CD14-positive monocyte (primary cell): ENCODE measurements at regions not wholly inside any gene's neighbourhood (a gene's known extent, or its start where the extent isn't known, plus 50 kb on each side); places are given as distances from the start of the nearest gene placed in this dataset. TPM values are rescaled to one million over a fixed set of nuclear protein-coding genes. Genes with fewer than 3 reads are reported as not detected.

ENCODE experiments used
- DNase-seq, 3 donors: peaks; one replicate each; pipeline ENCODE4 v3.0.0-alpha.2; 2011 to 2022
- H2AFZ ChIP-seq: 2 replicates; pipeline ENCODE4 v1.6.0; 2012; ENCODE audit warnings: mild to moderate bottlenecking, low read depth, low read length, inconsistent platforms; ENCODE audit not compliant: insufficient read depth, poor library complexity, severe bottlenecking
- H3K27ac ChIP-seq, 2 donors: 1 replicate in 1 of 2; 2 replicates in 1 of 2; pipeline ENCODE4 v1.5.1; 2012 to 2013; ENCODE audit warnings: low read length in 2 of 2, control low read depth in 1 of 2, inconsistent platforms in 1 of 2, low read depth in 1 of 2, mild to moderate bottlenecking in 1 of 2
- H3K27me3 ChIP-seq, 2 donors: one replicate each; pipeline versions ENCODE4 v1.6.0 to v1.6.1; 2011 to 2013; ENCODE audit warnings: low read length in 2 of 2; ENCODE audit not compliant: control insufficient read depth in 2 of 2, insufficient read depth in 2 of 2
- H3K36me3 ChIP-seq, 2 donors: replicated peaks in 1 of 2; 1 replicate in 1 of 2; 2 replicates in 1 of 2; pipeline versions ENCODE4 v1.5.1 to v1.6.1; 2012 to 2013; ENCODE audit warnings: low read length in 2 of 2, control low read depth in 1 of 2, inconsistent platforms in 1 of 2, mild to moderate bottlenecking in 1 of 2; ENCODE audit not compliant: insufficient read depth in 2 of 2, control insufficient read depth in 1 of 2
- H3K4me1 ChIP-seq, 2 donors: 1 replicate in 1 of 2; 2 replicates in 1 of 2; pipeline versions ENCODE4 v1.5.1 to v1.6.1; 2012 to 2013; ENCODE audit warnings: low read length in 2 of 2, control low read depth in 1 of 2, inconsistent platforms in 1 of 2, mild to moderate bottlenecking in 1 of 2, moderate library complexity in 1 of 2; ENCODE audit not compliant: insufficient read depth in 2 of 2, control insufficient read depth in 1 of 2
- H3K4me2 ChIP-seq: replicated peaks from 2 replicates; pipeline ENCODE3; 2012; ENCODE audit warnings: low read length, moderate library complexity, mild to moderate bottlenecking; ENCODE audit not compliant: poor library complexity, severe bottlenecking; ENCODE audit errors: extremely low read depth
- H3K4me3 ChIP-seq, 3 experiments: fragments of 200-600 bp in 1 of 3; sonication (generic) in 1 of 3; replicated peaks in 1 of 3; 1 replicate in 2 of 3; 2 replicates in 1 of 3; pipeline ENCODE4 v1.5.1; 2011 to 2013; ENCODE audit warnings: low read length in 3 of 3, mild to moderate bottlenecking in 3 of 3, control low read depth in 2 of 3, low read depth in 2 of 3, inconsistent platforms in 1 of 3, moderate library complexity in 1 of 3
- H3K79me2 ChIP-seq: 2 replicates; pipeline ENCODE4 v1.6.0; 2012; ENCODE audit warnings: mild to moderate bottlenecking, control low read depth, inconsistent platforms, low read length, moderate library complexity; ENCODE audit not compliant: insufficient read depth
- H3K9ac ChIP-seq: 2 replicates; pipeline ENCODE4 v1.6.0; 2017; ENCODE audit warnings: low read length, mild to moderate bottlenecking; ENCODE audit not compliant: insufficient read depth, poor library complexity, severe bottlenecking
- H3K9me3 ChIP-seq, 2 donors: replicated peaks in 1 of 2; 1 replicate in 1 of 2; 2 replicates in 1 of 2; pipeline versions ENCODE4 v1.5.1 to v1.6.1; 2012 to 2013; ENCODE audit warnings: low read length in 2 of 2, control low read depth in 1 of 2; ENCODE audit not compliant: control insufficient read depth in 1 of 2, insufficient read depth in 1 of 2
- H4K20me1 ChIP-seq: 2 replicates; pipeline ENCODE4 v1.6.0; 2012; ENCODE audit warnings: mild to moderate bottlenecking, low read length, control low read depth, moderate library complexity; ENCODE audit not compliant: insufficient read depth
- H3K27ac Mint-ChIP-seq, 7 donors: one replicate each; pipeline ENCODE4 v1.8.0; 2020; ENCODE audit warnings: mild to moderate bottlenecking in 7 of 7, mixed read lengths in 7 of 7, moderate library complexity in 6 of 7, inconsistent platforms in 2 of 7
- H3K27me3 Mint-ChIP-seq, 3 donors: one replicate each; pipeline ENCODE4 v1.8.0; 2021 to 2022; ENCODE audit warnings: low read depth in 3 of 3, mild to moderate bottlenecking in 3 of 3, mixed read lengths in 3 of 3, moderate library complexity in 3 of 3, inconsistent platforms in 1 of 3
- H3K36me3 Mint-ChIP-seq, 2 donors: one replicate each; pipeline ENCODE4 v1.8.0; 2020; ENCODE audit warnings: mixed read lengths in 2 of 2, inconsistent platforms in 1 of 2, mild to moderate bottlenecking in 1 of 2
- H3K4me1 Mint-ChIP-seq: one replicate; pipeline ENCODE4 v1.8.0; 2020; ENCODE audit warnings: mild to moderate bottlenecking, mixed read lengths
- H3K4me3 Mint-ChIP-seq, 2 donors: one replicate each; pipeline ENCODE4 v1.8.0; 2020; ENCODE audit warnings: mild to moderate bottlenecking in 2 of 2, mixed read lengths in 2 of 2, moderate library complexity in 1 of 2
- H3K9me3 Mint-ChIP-seq, 7 donors: one replicate each; pipeline ENCODE4 v1.8.0; 2020 to 2022; ENCODE audit warnings: mixed read lengths in 7 of 7, mild to moderate bottlenecking in 6 of 7, moderate library complexity in 6 of 7, inconsistent platforms in 2 of 7
- CTCF ChIP-seq: fragments of 200-600 bp; IDR thresholded peaks from one replicate; pipeline ENCODE4 v1.8.0; 2022; ENCODE audit warnings: antibody characterized with exemption, mild to moderate bottlenecking
- WGBS: methylation state at CpG from one replicate; pipeline ENCODE4 v1.1.5; 2013; ENCODE audit warnings: missing lambda C conversion rate; ENCODE audit not compliant: insufficient coverage; 5-methylcytosine and 5-hydroxymethylcytosine counted together
- intact Hi-C, 2 donors: fragments of 100-400 bp; cut with micrococcal nuclease; formaldehyde crosslinking; loops; one replicate each; pipeline versions ENCODE4 v1.15.0 to v1.15.1; 2023
- small RNA-seq: library from RNA; depleted of rRNA; stranded (forward); fragments of <200 nt; gene quantifications from one replicate; pipeline ENCODE3, GENCODE V24; 2012; ENCODE audit warnings: low read depth; ENCODE audit not compliant: insufficient read length

GRCh38 chr16:47753659-47754058 lies 292.5 kb downstream of the PHKB start:
- Histone ChIP-seq H2AFZ (no peak overlapping the region), H4K20me1 (no peaks in the 10 kb centered on the region), H3K4me1 (no peaks in the 10 kb centered on the region), H3K36me3 (no peaks in the 10 kb centered on the region), H3K4me2 (no peak overlapping the region), H3K9ac (no peak overlapping the region), H3K4me3 (no peak overlapping the region), H3K27ac (no peak overlapping the region), H3K27me3 (no peaks in the 10 kb centered on the region), H3K79me2 (no peaks in the 10 kb centered on the region), H3K9me3 (no peaks in the 10 kb centered on the region)
- Mint-ChIP-seq H3K9me3 (peaks cover 0 to 6% (median 4%) of the 10 kb centered on the region in 7 donors), H3K4me3 (no peak overlapping the region), H3K27ac (no peak overlapping the region), H3K36me3 (no peaks in the 10 kb centered on the region), H3K4me1 (no peaks in the 10 kb centered on the region), H3K27me3 (peaks cover 0 to 2% (median 2%) of the 10 kb centered on the region in 3 donors)
- no peak for TF ChIP-seq CTCF
- intact Hi-C loops: no loop called here
- WGBS: no CpG with 5 or more reads among the region's 1 CpG
- no peak for DNase-seq

Small RNAs in the stretch of these regions (small RNA-seq; reads per million reads assigned to genes)
- gene AC141846.1: not detected
